PC-3 (cell line): ENCODE measurements at regions not wholly inside any gene's neighbourhood (a gene's known extent, or its start where the extent isn't known, plus 50 kb on each side); places are given as distances from the start of the nearest gene placed in this dataset.

ENCODE experiments used
- ATAC-seq: fragments of 200-7000 bp; cut with Tn5 transposase; 2 replicates; pipeline ENCODE4 v1.9.1; 2020; ENCODE audit warnings: mild to moderate bottlenecking, moderate library complexity
- BruUV-seq: library from RNA; stranded (reverse); fragments of 400-500 nt; replicated peaks from 2 replicates; lab custom pipeline; 2021; lab: Mats Ljungman, UMichigan
- CTCF ChIA-PET: fragments of 300-600 bp; sonication (Branson Sonifier 250); formaldehyde crosslinking; loops from one replicate; lab custom pipeline; 2022; ENCODE audit warnings: antibody characterized with exemption; lab: Charles Lee
- POLR2A ChIA-PET: fragments of 300-600 bp; sonication (Branson Sonifier 250); formaldehyde crosslinking; loops from one replicate; lab custom pipeline; 2022; ENCODE audit warnings: antibody characterized with exemption; ENCODE audit not compliant: unreplicated experiment; lab: Charles Lee
- DNase-seq: peaks from one replicate; pipeline ENCODE4 v3.0.0-alpha.2; 2015
- H2AFZ ChIP-seq: fragments of 300-600 bp; sonication (generic); 2 replicates; pipeline ENCODE4 v1.6.0; 2016; ENCODE audit warnings: antibody characterized with exemption, low read length
- H3F3A ChIP-seq: fragments of 300-600 bp; sonication (generic); one replicate; pipeline ENCODE4 v1.6.0; 2017; ENCODE audit warnings: antibody characterized with exemption, low read length, control low read depth, mild to moderate bottlenecking; ENCODE audit not compliant: unreplicated experiment
- H3K27ac ChIP-seq: fragments of 300-600 bp; sonication (generic); 2 replicates; pipeline ENCODE4 v1.5.1; 2016; ENCODE audit warnings: mild to moderate bottlenecking, low read length
- H3K27me3 ChIP-seq: fragments of 300-600 bp; sonication (generic); 2 replicates; pipeline ENCODE4 v1.6.1; 2016; ENCODE audit warnings: low read length, mixed read lengths
- H3K36me3 ChIP-seq: fragments of 300-600 bp; sonication (generic); 2 replicates; pipeline ENCODE4 v1.6.1; 2016; ENCODE audit warnings: low read depth, mixed run types, low read length, mixed read lengths
- H3K4me1 ChIP-seq: fragments of 300-600 bp; sonication (generic); 2 replicates; pipeline ENCODE4 v1.5.1; 2016; ENCODE audit warnings: low read length; ENCODE audit not compliant: insufficient read depth
- H3K4me2 ChIP-seq: fragments of 300-600 bp; sonication (generic); 2 replicates; pipeline ENCODE4 v1.6.0; 2016; ENCODE audit warnings: low read length
- H3K4me3 ChIP-seq: fragments of 300-600 bp; sonication (generic); 2 replicates; pipeline ENCODE4 v1.5.1; 2016; ENCODE audit warnings: mild to moderate bottlenecking, low read length, mixed read lengths
- H3K79me2 ChIP-seq: fragments of 300-600 bp; sonication (generic); 2 replicates; pipeline ENCODE4 v1.6.1; 2017; ENCODE audit warnings: low read length, mixed read lengths
- H3K9ac ChIP-seq: fragments of 300-600 bp; sonication (generic); 2 replicates; pipeline ENCODE4 v1.6.0; 2016; ENCODE audit warnings: mild to moderate bottlenecking, low read length
- H3K9me2 ChIP-seq: fragments of 300-600 bp; sonication (generic); replicated peaks from 2 replicates; pipeline ENCODE4 v1.6.1; 2016; ENCODE audit warnings: mixed run types, low read length, mixed read lengths
- H3K9me3 ChIP-seq: fragments of 300-600 bp; sonication (generic); 2 replicates; pipeline ENCODE4 v1.6.1; 2016; ENCODE audit warnings: low read length, mixed read lengths
- H4K20me1 ChIP-seq: fragments of 300-600 bp; sonication (generic); 2 replicates; pipeline ENCODE4 v1.6.1; 2016; ENCODE audit warnings: low read length, mixed read lengths
- EZH2 ChIP-seq: fragments of 300-600 bp; sonication (generic); IDR thresholded peaks from one replicate; pipeline ENCODE4 v1.6.1; 2017; ENCODE audit warnings: antibody characterized with exemption, mild to moderate bottlenecking, low read length; ENCODE audit not compliant: unreplicated experiment
- EZH2phosphoT487 ChIP-seq: fragments of 300-600 bp; sonication (generic); IDR thresholded peaks from 2 replicates; pipeline ENCODE4 v1.6.1; 2018; ENCODE audit warnings: mild to moderate bottlenecking, antibody characterized with exemption, low read length, borderline replicate concordance
- intact Hi-C: fragments of 100-400 bp; cut with micrococcal nuclease; formaldehyde crosslinking; loops from 2 replicates; pipeline ENCODE4 v1.9.0; 2023
- TF ChIP-seq, protein P1 (sequence below): fragments of 300-600 bp; sonication (generic); conservative IDR thresholded peaks from 2 replicates; pipeline ENCODE4 v1.5.1; 2017; ENCODE audit warnings: antibody characterized with exemption, low read depth, mild to moderate bottlenecking, low read length

DNA sequence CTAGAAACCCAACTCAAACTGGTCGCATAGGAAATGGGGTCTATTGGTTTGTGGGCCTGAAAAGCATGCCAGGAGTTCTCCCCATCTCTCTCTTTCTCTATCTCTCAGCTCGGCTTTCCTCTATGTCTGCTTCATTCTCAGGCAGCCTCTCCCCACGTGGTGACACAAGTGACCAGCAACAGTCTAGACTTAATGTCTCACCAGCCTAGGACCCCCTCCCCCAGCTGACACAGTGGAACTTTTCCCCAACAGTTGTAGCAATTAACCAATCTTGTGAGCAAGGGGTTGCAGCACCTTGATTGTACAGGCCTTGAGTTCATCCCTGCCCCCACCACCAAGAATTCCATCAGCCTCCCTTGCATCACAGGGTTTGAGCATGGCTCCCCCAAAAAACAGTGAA is 159.8 kb upstream of the KIT start:
- POLR2A ChIA-PET, result no interaction called here
- no peak for ATAC-seq
- H3K36me3 ChIP-seq, result no peaks in the 10 kb centered on the region
- no peaks in the 10 kb centered on the region for H3F3A ChIP-seq
- H4K20me1 ChIP-seq, result no peaks in the 10 kb centered on the region
- CTCF ChIA-PET, result no interaction called here
- peaks cover 6% of the 10 kb centered on the region; the same call in 1 of the 2 replicates for H3K27me3 ChIP-seq
- H3K27ac ChIP-seq, result no peak overlapping the region
- no peaks in the 10 kb centered on the region for H3K79me2 ChIP-seq
- H2AFZ ChIP-seq, result no peak overlapping the region
- no TSS peak for BruUV-seq
- H3K4me2 ChIP-seq, result no peak overlapping the region
- no peaks in the 10 kb centered on the region for H3K9me2 ChIP-seq
- no peak overlapping the region for H3K4me3 ChIP-seq
- intact Hi-C loops, result no loop called here
- H3K9ac ChIP-seq, result no peak overlapping the region
- no peak for DNase-seq
- H3K9me3 ChIP-seq, result no peaks in the 10 kb centered on the region
- H3K4me1 ChIP-seq, result peaks cover 21% of the 10 kb centered on the region
- no peak for TF ChIP-seq EZH2
- TF ChIP-seq EZH2phosphoT487, result no peak
- TF ChIP-seq, protein P1, sequence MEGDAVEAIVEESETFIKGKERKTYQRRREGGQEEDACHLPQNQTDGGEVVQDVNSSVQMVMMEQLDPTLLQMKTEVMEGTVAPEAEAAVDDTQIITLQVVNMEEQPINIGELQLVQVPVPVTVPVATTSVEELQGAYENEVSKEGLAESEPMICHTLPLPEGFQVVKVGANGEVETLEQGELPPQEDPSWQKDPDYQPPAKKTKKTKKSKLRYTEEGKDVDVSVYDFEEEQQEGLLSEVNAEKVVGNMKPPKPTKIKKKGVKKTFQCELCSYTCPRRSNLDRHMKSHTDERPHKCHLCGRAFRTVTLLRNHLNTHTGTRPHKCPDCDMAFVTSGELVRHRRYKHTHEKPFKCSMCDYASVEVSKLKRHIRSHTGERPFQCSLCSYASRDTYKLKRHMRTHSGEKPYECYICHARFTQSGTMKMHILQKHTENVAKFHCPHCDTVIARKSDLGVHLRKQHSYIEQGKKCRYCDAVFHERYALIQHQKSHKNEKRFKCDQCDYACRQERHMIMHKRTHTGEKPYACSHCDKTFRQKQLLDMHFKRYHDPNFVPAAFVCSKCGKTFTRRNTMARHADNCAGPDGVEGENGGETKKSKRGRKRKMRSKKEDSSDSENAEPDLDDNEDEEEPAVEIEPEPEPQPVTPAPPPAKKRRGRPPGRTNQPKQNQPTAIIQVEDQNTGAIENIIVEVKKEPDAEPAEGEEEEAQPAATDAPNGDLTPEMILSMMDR, result no peak

DNA sequence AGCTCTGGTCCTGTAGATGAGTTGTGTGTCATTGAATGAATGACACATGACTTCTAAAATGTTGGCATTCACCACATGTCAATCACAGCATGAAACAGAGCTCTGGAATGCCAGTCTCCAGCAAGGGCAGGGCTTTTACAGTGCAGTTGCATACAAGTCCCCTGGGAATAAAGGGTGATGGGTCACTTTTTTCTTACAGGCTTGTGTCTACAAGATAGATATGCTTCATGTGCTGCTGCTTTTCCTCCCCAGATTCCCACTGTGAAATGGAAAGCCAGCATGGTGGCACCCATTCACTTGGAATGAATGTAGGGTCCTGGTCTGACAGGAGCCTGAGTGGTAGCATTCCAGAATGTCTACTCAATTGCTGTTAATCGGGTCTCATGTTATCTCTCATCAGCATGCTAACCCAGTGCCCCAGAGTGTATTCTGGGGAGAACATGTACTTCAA is 159.1 kb upstream of the KIT start:
- no peaks in the 10 kb centered on the region for H3K9me3 ChIP-seq
- H3K27me3 ChIP-seq, result peaks cover 6% of the 10 kb centered on the region; the same call in 1 of the 2 replicates
- no peaks in the 10 kb centered on the region for H4K20me1 ChIP-seq
- H3F3A ChIP-seq, result no peaks in the 10 kb centered on the region
- no peaks in the 10 kb centered on the region for H3K9me2 ChIP-seq
- peak; percentile 90 for DNase-seq
- intact Hi-C loops, result no loop called here
- peak overlapping the region; percentile 17; the same call in 1 of the 2 replicates for H3K27ac ChIP-seq
- BruUV-seq, result no TSS peak
- no peaks in the 10 kb centered on the region for H3K36me3 ChIP-seq
- no peak overlapping the region for H2AFZ ChIP-seq
- POLR2A ChIA-PET, result no interaction called here
- peaks cover 21% of the 10 kb centered on the region for H3K4me1 ChIP-seq
- TF ChIP-seq EZH2phosphoT487 (no peak), EZH2 (no peak)
- TF ChIP-seq, protein P1, result no peak
- H3K9ac ChIP-seq, result no peak overlapping the region
- peak overlapping the region; percentile 36 for H3K4me2 ChIP-seq
- no peak overlapping the region for H3K4me3 ChIP-seq
- CTCF ChIA-PET, result no interaction called here
- ATAC-seq, result peak; percentile 60
- no peaks in the 10 kb centered on the region for H3K79me2 ChIP-seq

DNA sequence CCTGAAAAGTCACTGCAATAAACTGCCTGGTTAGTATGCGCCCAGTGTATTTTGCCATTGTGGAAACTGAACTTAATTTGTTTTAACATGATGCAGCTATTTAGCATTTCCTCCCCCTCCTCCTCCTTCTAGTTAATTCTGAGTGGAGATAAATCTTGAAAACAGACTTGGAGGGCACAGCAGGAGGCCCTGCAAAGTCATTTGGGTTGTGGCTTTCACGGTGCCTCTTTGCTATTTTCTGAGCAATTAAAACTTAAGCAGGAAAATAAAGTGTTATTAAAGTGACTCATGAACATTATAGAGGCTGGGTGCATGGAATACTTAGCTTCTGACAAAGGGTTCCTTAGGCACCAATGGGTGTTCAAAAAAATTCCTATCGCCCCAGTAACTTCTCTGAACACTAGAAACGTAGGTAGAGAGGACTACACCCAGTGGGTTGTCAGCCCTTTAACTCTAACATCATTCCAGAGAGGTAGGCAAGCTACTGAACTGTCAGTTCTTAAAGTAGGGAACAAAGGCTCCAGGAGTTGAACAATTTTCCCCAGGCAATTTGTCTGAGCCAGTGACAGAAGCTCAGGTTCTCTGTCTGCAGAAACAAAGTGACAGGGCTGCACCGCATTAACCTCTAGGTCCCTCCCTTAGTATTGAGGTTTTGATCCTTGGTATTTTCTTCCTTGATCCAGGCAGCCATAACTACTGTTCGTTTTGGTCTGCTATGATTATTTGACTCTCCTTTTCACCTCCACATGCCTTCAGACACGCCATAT is 158.3 kb upstream of the KIT start:
- Histone ChIP-seq H3K4me3 (no peak overlapping the region), H3K9ac (no peak overlapping the region), H3K4me2 (peak overlapping the region; percentile 36), H3K4me1 (peaks cover 21% of the 10 kb centered on the region), H3K36me3 (no peaks in the 10 kb centered on the region), H3K9me3 (no peaks in the 10 kb centered on the region), H2AFZ (peak overlapping the region; percentile 17; the same call in 1 of the 2 replicates), H3K9me2 (no peaks in the 10 kb centered on the region), H4K20me1 (no peaks in the 10 kb centered on the region), H3K79me2 (no peaks in the 10 kb centered on the region), H3K27me3 (peaks cover 2% of the 10 kb centered on the region; the same call in 1 of the 2 replicates), H3K27ac (peak overlapping the region; percentile 17; the same call in 1 of the 2 replicates), H3F3A (no peaks in the 10 kb centered on the region)
- TF ChIP-seq EZH2phosphoT487 (no peak), EZH2 (no peak)
- TF ChIP-seq, protein P1, result no peak
- ChIA-PET POLR2A (no interaction called here), CTCF (no interaction called here)
- no TSS peak for BruUV-seq
- ATAC-seq (no peak), DNase-seq (peak; percentile 52)
- intact Hi-C loops, result no loop called here
